Eye (tissue), 1 donor: ENCODE measurements at regions not wholly inside any gene's neighbourhood (a gene's known extent, or its start where the extent isn't known, plus 50 kb on each side); places are given as distances from the start of the nearest gene placed in this dataset.
"Not testable (repeated sequence)": the region's sequence is repeated elsewhere in the genome, so short reads cannot be mapped to it uniquely, and the experiment has no call there.

Experiments used
- DNase-seq: peaks from one replicate; pipeline ENCODE4 v3.0.0-alpha.2; 2015

DNA sequence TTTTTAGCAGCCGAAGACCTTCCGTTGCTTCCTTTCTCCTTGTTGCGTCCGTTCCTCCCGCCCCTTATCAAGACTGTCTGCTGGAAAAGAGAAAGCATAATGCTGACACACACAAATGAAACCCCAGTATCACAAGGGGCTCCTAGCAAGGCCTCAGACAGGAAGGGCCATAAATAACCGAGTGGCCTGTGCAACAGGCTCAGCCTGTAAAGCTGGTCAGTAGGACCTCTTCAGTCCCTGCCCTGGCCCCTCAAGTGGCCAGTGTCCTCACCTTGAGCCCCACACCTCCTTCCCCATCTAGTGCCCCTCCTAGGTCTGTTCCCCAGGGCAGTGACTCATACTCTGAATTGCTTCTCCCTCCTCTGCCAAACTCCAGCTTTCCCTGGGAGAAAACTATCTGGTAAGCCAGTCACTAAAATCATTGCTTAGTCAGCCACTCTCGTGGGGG lies 174.6 kb upstream of the IL12B start:
- DNase-seq: no peak

GRCh38 chr5:159507055-159507454 lies 176.8 kb upstream of the IL12B start:
- DNase-seq: no peak

DNA sequence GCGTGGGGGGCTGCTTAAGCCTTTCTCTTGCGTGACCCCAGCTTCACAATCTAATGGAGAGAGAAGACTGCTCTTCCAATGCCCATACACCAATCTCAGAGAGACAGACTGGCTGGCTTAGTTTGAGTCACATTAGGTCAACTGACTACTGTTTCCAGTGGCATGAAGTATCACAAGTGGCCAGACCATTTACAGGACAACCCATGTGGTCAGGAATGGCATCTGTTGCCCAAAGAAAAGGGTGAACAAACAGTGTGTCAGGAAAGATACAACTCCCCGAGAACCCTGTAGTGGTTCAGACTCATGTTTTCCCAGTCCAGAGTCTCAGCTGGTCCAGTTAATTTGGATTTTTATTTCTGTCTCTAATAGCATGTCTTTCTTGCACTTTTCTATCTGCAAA lies 177.4 kb upstream of the IL12B start:
- DNase-seq: no peak

DNA sequence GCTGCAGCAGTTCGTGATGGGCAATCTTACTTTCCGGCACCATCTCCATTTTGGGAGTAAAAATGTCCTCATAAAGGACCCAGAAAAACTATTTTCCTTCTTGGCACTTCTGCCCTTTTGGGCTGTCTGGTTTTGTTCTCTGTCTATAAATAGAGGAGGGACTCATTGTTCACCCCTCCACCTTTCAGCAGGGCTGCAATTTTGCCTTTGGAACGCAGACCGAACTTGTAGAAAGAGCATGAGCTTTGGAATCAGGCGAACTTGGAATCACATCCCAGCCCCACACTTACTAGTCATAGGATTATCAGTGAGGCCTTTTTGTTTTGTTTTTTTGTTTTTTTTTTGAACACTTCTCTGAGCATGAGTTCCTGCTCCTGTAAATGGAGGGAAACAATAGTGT lies 178.1 kb upstream of the IL12B start:
- no peak for DNase-seq

DNA sequence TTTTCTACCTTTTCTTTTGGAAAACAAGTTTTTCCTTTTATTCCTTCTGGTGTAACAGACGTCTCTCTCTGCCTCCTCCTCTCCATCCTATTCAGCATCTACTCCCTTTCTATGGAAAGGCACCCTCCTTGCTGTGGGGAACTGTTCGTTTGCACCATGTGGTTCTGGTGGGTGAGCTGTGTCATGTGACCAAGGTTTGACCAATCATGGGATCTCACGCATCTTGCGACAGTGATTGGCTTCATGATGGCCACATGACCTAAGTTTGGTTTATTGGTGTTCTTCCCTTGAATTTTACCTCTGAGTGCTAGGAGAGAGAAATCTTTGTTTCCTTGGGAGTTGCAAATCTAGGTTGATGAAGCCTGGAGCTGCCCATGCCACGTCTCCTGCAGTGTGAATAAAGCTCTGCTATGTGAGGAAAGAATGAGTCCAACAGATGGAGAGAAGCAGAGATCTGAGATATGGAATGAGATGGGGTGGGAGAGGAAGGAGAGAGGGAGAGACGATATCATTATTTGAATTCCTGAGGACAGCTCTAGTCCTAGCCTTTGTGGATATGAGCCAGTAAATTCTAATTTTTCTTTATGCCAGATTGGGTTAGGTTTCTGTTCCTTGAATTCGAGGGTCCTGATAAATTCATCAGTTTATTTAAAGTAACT lies 178.8 kb upstream of the IL12B start:
- no peak for DNase-seq

DNA sequence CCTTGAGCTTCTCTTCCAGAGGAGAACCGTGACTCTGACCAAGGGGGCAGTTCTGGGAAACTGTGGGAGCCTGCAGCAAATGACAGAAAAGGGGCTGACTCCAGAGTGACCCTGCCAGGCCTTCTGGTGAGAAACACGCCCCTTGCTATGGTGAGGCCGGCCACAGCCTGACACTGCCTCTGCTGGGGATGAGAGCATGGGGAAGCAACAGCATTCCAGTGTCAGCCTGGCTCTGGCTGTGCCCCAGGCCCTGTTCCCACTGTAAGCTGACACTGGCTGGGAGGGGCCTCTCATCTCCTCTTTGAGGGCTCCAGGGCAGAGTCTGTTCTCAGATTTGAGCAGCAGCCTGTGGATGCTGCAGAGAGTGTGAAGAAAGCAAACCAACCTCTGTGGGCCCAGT lies 180.0 kb upstream of the IL12B start:
- DNase-seq: peak; percentile 88

- no peak for DNase-seq
Observed at GRCh38 chr5:159511570-159511969, 181.3 kb upstream of the IL12B start.

- DNase-seq: no peak
Observed at GRCh38 chr5:159512064-159512463, 181.8 kb upstream of the IL12B start.

GRCh38 chr5:159514229-159514810 lies 184.0 kb upstream of the IL12B start:
- DNase-seq: no peak

- no peak for DNase-seq
Observed at GRCh38 chr5:159515197-159515596, 184.9 kb upstream of the IL12B start.

DNA sequence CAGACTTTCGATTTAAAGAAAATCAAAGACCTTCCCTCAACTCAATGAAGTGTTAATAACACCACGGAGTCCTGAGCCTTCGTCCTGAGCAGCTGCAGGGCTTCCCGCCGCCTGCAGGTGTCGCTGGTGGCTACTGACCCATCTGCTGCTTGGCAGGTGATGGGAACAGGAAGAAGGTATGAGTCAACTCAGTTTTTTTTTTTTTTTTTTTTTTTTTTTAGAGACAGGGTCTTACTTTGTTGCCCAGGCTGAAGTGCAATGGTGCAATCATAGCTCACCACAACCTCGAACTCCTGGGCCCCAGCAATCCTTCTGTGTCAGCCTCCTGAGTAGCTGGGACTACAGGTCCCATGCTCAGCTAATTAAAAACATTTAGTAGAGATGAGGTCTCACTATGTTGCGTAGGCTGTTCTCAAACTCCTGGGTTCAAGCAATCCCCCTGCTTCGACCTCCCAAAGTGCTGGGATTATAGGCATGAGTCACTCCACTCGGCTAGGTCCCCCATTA lies 185.7 kb upstream of the IL12B start:
- DNase-seq: peak; percentile 65

GRCh38 chr5:159518371-159518770 lies 188.1 kb upstream of the IL12B start:
- no peak for DNase-seq

- no peak for DNase-seq
Observed at GRCh38 chr5:159519365-159519764, 189.1 kb upstream of the IL12B start.

- DNase-seq: no peak
Observed at GRCh38 chr5:159522841-159523240, 192.6 kb upstream of the IL12B start.

GRCh38 chr5:159524279-159524678 lies 194.0 kb upstream of the IL12B start:
- not testable (repeated sequence) for DNase-seq

- no peak for DNase-seq
Observed at GRCh38 chr5:159525117-159525516, 194.8 kb upstream of the IL12B start.

DNA sequence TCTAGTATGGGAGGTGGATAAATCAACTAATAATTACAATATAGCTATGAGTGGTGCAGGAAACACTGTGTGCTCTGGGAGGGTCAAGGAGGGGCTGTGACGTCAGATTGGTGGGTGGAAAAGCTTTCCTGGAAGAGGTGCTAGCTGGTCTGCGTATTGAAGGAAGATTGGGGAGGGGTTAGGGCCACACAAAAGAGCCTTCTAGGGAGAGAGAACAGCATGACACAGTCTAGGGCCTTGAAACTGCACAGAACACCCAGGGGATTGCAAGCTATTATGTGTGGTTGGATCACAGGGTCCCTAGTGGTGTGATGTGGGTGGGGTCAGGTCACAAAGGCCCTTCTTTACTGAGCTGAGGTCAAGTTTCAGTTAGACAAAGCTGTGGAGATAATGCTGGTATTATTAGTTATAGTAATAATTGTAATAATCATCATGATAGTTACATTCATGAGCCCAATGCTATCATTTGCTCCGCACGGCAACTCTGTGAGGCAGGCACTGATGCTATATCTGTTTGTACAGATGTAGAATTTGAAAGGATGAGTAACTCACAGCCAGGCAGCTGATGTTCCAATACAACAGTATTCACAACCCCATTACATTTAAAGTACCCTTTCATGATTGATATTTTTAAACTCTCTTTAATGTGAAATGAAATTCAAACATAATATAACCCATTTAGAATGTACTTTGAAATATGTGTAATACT lies 197.4 kb upstream of the IL12B start:
- no peak for DNase-seq

DNA sequence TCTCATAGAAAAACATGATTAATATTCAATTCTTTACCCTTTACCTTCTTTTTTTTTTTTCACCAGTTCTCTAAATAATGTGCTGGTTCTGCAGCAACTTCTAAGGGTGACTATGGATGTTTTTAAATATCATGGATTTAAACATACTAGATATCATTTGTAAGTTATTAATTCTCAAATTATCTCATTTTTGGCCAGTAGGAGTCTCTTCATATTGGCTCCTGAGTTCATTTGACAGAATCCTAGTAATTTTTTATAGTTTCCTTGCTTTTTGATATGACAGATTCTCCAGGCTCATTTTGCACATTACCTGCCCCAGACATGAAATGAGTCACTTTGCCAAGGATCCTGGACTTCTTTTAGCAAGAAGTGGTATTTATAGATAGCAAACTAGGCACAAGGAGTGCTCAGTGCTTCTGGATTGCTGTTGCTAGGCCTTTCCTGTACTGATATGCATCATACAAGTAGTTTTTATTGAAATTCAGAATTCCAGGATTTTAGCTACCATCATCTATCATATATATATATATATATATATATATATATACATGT lies 201.3 kb upstream of the IL12B start:
- DNase-seq: no peak

DNA sequence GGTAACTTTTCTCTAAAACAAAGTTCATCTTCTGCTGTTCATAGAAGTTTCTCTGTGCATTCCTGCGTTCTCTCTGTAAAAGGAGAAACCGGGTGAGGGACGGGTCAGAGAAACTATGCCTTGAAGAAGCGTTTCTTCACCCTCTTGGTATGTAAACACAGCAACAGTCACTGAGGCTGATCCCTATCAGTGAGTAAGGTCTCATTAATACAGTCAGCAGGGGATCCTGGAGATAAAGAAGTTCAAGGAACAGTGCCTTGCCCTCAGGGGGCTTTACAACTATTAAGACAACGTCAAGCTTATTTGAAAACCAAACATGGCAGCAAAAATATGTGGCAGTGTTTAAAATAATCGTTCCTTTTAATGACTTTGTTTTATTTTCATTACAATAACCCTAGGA lies 202.9 kb upstream of the IL12B start:
- no peak for DNase-seq

- DNase-seq: no peak
Observed at GRCh38 chr5:159536166-159536565, 205.9 kb upstream of the IL12B start.

DNA sequence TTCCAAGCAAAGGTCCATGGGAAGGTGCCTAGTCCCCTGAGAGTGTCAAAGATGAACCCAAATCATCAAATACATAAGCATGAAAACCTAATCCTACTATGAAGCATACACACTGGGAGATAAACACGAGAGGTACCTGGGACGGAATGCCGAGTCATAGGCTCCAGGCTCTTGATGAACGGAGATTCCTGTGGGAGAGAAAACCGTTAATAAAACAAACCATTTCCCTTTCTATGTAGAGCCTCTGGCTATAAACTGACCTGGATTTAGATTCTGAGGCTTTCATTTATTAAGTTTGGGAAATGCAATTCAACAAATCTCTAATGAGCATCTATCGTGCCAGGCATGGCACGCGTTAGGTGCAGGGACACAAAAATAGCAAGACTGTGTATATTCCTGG lies 206.4 kb upstream of the IL12B start:
- no peak for DNase-seq

GRCh38 chr5:159539678-159540077 lies 209.4 kb upstream of the IL12B start:
- DNase-seq: no peak

DNA sequence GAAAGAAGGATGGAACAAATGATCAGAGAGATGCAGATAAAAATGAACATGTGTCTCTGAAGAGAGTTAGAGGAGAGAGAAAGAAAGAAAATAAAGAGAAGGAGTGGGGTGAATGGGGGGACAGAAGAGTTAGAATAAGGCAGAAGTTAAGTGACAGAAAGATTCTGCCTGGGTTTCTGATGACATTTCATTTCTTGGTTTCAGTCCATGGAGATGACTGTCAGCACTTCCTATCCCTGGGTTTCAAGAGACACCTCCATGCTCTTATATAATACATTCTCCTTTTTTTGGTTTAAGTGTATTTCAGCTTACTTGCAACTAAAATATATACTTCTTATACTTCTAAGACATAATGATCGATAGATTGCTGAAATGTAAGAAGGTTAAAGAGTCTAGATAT lies 213.0 kb upstream of the IL12B start:
- DNase-seq: no peak

DNA sequence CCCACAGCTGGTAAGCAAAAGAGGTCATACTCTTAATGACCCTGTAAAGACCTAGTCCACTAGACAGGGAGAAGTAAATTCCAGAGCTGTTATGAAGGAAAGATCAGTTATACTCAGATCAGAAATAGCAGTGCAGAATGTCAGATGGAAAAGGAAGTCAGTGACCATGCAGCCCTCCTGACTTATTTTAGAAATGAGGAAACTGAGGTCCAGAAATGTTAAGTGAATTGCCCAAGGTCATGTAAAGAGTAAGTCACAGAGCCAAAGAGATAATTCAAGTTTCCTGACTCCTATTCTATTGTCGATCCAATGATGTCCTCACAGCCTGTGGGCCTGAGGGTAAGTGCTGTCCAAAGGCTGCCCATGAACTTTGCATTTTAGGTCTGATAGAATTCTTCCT lies 214.9 kb upstream of the IL12B start:
- DNase-seq: no peak
